GM19467 (cell line): ENCODE measurements at regions not wholly inside any gene's neighbourhood (a gene's known extent, or its start where the extent isn't known, plus 50 kb on each side); places are given as distances from the start of the nearest gene placed in this dataset.

ENCODE experiments used
- ATAC-seq: cut with Tn5 transposase; IDR thresholded peaks from one replicate; pipeline ENCODE4 v1.9.1; 2021; ENCODE audit warnings: mild to moderate bottlenecking, moderate library complexity; ENCODE audit not compliant: unreplicated experiment

GRCh38 chr4:176898791-176899190 is 106.1 kb upstream of the VEGFC start:
- ATAC-seq: no peak

DNA sequence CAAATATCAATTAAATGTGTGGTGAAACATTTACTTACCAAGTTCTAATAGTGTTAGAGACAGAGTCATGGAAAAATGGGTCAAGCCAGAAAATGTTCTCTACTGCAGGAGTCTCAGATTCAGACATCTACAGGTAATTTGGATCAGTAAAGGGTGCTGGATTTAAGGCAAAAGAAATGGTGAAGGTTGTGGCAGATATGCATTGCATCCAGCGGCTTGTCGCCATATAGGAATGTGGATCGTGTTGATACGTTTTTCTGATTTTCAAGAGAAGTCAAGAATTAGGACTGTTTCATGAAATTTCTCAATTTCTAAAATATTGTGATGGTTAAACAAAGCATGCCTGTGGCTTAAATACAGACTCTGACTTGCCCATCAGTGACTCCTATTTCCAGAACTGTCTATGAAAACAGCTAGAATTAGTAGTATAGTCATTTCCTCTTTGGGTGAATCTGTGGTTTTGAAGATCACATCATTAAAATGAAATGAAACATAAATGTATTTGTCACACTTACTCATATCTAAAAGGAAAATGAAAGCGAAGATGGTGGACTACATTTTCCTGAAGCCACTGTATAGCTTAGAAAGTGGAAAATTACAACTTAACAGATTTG is 110.1 kb upstream of the VEGFC start:
- peak; percentile 97 for ATAC-seq

GRCh38 chr4:176906709-176907108 is 114.0 kb upstream of the VEGFC start:
- ATAC-seq: no peak

DNA sequence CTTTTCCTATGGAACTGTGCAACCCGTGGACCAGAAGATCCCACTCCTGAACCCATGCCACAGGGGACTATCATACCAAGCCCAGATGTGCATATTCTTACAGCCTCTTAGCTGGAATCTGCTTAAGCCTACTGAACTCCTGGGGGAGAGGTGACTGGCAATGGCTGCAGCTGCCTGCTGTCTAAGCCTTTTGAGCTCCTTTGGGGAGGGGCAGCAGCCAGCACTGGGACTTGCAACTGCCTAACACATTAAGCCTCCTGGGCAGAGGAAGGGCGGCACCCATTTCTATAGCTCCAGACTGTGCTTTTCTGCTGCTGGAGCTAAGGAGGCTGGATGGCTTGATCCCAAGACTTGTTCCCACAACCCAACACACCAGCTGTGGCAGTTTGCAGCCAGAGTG is 117.9 kb upstream of the VEGFC start:
- no peak for ATAC-seq

DNA sequence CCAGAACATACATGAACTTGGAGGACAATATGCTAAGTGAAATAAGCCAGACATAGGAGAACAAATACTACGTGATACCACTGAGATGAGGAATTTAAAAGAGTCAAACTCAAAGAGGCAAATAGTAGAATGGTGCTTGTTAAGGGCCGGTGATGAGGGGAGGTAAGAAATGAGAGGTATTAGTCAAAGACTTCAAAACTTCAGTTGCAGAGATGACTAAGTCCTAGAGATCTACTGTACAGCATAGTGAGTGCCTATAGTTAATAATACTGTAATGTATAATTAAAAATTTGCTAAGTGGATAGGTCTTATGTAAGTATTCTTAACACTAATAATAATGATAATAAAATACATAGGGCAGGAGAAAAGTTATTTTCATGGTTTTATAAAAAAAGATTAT is 126.9 kb upstream of the VEGFC start:
- ATAC-seq: no peak

DNA sequence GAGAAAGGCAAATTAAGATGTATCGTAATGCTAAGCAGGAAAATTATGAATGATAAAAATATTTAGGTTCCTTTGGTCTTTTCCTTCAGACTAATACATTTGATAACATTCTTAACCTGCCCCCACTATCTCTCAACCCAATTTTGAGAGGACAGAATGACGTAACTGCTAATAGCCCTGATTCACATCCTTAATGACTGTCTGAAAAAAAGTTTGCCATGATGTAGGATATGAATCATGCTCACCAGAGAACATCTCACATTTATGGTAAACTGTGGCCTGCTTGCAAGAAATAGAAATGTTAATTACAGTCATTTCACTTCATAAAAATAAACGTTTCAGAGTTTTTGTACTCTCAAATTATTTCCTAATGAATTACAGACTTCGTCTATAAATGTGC is 128.0 kb upstream of the VEGFC start:
- ATAC-seq: no peak

DNA sequence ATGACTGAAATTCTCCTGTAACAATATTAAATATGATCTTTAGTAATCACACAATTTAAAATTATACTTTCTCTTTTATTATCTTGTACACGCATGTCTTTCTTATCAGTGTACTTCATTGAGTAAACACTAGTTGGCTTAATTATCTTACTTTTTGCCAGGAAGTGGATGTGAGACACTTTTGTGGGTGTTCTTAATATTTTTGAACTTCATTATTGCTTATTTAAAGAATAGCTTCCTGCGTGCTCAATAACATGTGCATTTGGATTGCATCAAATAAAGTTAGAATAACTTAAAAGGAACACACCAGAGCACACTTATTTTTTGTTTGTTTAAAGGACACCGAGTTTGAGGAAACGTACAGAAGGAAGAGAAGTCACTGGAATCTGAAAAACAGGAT is 128.5 kb upstream of the VEGFC start:
- no peak for ATAC-seq

DNA sequence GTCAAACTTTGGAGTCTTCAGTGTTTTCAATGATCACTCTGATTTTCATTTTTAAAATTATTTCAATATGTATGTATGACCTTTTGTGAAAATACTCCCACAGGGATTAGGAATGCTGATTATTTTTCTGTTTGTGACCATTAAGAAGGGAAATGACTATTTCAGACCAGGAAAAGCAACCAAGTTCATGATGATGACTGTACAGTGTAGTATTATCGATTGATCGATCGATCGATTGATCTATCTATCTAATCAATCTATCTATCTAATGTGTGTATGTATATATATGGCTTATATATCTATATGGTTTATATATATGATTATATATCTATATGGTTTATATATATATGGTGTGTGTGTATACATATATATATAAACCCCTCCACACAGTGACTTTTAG is 131.5 kb upstream of the VEGFC start:
- no peak for ATAC-seq

DNA sequence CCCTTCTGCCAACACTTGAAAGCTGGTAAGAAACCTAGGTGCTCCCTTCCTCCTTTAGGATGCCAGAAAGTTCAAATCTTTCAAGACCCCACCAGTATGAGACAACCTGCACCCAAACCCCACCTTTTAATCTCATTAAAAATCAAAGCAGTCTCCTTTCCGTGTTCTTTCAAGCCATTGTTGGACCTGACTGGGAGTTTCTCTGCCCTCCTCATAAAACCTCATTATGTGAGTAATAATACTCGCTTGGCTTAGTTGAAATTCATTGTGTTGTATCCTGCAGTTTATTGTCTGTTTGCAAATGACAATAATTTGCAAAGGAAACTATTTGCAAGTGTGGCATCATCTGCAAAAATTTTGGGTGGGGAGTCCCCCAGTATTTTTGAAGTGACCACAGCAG is 133.2 kb upstream of the VEGFC start:
- ATAC-seq: no peak

DNA sequence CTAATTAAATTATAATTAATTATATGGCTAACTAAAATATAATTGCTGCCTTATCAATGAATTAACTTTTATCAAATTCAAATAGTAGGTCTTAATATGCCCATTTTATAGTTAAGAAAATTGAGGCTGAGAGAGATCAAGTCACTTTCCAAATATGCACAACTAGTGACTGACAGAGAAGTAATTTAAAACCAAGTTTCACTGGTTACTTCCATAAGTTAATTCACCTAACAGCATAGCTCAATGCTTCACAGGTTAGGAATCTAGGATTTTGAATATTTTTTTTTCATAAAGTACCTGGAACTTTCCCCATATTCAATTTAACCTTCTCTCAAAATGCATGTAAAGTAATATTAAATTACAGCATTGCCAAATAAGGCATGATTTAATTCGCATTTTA is 134.4 kb upstream of the VEGFC start:
- no peak for ATAC-seq

GRCh38 chr4:176927664-176928063 is 134.9 kb upstream of the VEGFC start:
- ATAC-seq: no peak

DNA sequence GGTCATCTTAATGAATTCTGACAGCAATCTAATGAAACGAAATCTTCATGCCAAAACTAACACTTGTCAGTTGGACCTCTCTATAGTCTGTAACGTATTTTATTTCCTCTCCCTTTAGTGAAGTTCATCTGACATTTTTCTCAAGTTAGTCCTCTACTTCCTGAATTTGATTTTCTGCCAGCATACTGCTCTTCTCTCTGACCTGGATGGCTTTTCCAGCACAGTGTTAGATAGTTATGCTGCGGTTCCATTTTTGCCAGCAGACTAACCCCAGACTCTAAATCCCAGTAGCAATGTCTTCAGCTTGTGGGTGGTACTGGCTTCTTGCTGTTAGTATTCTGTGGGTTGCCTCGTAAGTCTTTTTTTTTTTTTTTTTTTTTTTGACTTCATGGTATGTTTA is 146.7 kb upstream of the VEGFC start:
- ATAC-seq: no peak

DNA sequence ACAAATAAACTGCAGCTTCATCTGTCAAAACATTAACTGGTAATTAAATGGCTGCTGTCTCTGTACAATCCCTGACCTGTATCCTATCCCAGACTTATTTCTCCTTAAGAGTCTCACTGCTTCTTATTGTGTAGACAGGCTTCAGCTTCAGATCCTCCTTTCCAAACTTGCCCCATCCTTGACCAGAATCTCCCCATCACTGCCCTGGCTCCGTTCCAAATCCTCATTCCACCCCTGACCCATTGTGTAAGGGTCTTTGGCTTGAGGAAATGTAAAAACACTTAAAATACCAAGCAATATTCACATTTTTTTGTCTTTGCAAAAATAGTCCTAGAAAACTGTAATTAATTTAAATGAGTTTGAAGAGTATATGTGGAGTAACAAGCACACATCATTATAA is 152.6 kb upstream of the VEGFC start:
- ATAC-seq: no peak

- ATAC-seq: no peak
Measured at GRCh38 chr4:176949029-176949428, 156.3 kb upstream of the VEGFC start.

- no peak for ATAC-seq
Measured at GRCh38 chr4:176953021-176953420, 160.3 kb upstream of the VEGFC start.

- no peak for ATAC-seq
Measured at GRCh38 chr4:176957353-176958118, 164.8 kb upstream of the VEGFC start.

DNA sequence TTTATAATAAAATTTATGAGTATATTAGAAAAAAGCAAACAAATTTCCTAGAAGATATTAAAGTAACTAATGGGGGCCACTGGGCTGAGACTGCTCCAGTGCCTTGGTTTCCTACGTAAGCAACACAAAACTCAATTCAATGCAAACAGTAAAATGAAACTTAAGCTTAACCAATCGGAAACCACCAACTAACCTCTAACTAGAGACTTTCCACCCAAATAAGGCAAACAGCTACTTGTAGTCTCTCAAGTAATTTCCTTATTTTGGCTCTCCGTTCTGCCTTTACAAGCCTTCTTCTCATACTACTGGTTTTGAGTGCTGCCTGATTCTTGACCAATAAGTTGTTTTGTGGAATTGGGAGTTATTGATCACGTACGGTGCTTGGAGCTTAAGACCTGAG is 167.3 kb upstream of the VEGFC start:
- no peak for ATAC-seq

- no peak for ATAC-seq
Measured at GRCh38 chr4:176963121-176963520, 170.4 kb upstream of the VEGFC start.

DNA sequence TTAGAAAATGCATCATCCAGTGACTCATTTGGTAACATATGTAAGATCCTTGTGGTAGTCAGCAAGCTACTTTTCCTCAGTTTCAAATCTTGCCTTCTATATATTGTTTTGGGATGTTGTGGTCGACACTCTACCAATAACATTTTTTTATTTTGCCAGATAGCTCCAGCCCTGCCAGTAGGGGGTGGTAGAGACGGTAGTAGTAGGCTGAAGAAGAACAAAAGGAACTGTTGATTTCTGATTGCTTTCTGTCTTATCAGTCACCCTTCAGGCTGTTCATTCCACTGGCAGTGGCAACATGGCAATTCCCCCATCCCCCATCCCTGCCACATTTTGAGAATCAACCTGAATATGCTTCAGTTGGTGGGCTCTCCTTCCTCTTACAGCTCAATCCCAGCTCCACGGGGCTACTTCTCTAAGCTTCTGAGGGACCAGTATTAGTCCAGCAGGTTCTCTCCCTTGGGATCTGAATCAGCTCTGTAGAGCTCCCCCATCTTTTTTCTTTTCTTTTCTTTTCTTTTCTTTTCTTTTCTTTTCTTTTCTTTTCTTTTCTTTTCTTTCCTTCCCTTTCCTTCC is 171.5 kb upstream of the VEGFC start:
- ATAC-seq: no peak

DNA sequence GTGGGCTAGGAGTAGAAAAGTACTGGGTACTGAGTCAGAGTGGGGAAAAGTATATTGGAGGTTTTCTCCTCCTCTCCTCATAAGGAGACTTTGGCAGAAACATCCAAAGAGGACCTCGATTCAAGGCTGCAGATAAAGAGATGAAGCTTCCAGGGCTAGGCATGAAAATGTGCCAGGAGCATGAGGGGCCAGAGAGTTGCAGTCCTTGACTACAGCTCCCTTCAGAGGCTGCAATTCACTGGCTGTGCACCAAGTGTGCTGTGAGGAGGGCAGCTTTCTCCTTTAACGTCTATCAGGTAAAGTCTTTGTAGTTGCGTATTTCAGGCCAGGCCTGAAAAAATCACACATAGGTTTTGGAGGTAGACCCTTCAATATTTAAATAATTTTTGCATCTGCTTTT is 174.9 kb upstream of the VEGFC start:
- ATAC-seq: no peak

DNA sequence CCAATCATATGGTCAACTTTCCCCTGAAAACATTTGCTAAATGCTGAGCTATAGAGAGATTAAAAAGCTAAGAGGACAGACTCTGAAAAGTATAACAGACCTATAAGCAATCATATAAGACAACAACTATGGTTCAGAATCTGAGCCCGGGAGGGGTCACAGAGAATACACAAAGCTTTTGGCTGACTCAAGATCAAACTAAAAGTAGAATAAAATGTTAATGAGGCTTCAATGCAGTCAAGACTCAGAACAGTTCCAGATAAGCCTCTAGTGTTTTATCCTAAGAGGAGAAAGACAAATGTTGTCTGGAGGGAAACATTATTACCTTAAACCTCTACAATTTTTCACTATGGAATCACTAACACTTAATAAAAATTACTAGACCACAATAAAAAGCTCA is 175.4 kb upstream of the VEGFC start:
- ATAC-seq: no peak

- no peak for ATAC-seq
Measured at GRCh38 chr4:176969011-176969410, 176.3 kb upstream of the VEGFC start.

- no peak for ATAC-seq
Measured at GRCh38 chr4:176970853-176971252, 178.1 kb upstream of the VEGFC start.
